GM19463 (cell line): ENCODE measurements at regions not wholly inside any gene's neighbourhood (a gene's known extent, or its start where the extent isn't known, plus 50 kb on each side); places are given as distances from the start of the nearest gene placed in this dataset.
"Not testable (repeated sequence)": the region's sequence is repeated elsewhere in the genome, so short reads cannot be mapped to it uniquely, and the experiment has no call there.

Source experiments
- ATAC-seq: cut with Tn5 transposase; IDR thresholded peaks from one replicate; pipeline ENCODE4 v1.9.1; 2021; ENCODE audit warnings: mild to moderate bottlenecking, moderate library complexity; ENCODE audit not compliant: unreplicated experiment

- no peak for ATAC-seq
Observed at GRCh38 chr6:106749609-106750008, 120.2 kb downstream of the QRSL1 start.

- ATAC-seq: no peak
Observed at GRCh38 chr6:106748547-106749207, 119.3 kb downstream of the QRSL1 start.

DNA sequence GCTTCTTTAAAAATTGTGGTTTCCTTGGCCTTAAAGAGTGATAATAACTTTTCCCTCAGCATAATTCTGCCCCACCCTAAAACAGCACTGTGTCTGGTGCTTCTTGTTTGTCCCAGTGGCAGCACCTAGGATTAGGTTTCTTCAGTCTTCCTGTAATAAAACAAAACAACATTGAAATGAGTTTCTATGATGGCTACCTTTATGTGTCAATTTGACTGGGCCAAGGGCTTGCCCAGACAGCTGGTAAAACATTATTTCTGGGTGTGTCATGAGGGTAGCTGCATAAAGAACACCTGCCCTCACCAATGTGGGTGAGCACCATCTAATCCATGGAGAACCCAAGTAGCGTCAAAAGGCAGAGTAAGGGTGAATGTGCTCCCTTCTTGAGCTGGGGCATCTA lies 117.8 kb downstream of the QRSL1 start:
- no peak for ATAC-seq

DNA sequence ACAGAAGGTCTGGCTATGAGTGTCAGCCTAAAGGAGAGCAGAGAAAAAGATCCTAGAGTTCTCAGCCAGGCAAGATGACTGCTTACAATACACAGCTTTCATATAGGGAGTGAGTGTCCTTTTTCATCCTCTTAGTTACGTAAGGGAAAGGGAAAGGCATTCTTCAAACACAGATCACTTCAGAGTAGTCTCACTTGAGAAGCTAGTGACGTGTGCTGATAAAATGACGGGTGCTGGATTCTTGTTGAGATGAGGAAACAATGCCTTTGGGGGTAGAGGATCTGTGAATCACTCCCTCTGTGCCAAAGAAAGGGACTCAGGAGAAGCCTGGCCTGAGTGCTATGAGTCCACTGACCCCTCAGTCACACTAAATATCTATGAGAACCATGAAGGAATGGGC lies 117.3 kb downstream of the QRSL1 start:
- no peak for ATAC-seq

DNA sequence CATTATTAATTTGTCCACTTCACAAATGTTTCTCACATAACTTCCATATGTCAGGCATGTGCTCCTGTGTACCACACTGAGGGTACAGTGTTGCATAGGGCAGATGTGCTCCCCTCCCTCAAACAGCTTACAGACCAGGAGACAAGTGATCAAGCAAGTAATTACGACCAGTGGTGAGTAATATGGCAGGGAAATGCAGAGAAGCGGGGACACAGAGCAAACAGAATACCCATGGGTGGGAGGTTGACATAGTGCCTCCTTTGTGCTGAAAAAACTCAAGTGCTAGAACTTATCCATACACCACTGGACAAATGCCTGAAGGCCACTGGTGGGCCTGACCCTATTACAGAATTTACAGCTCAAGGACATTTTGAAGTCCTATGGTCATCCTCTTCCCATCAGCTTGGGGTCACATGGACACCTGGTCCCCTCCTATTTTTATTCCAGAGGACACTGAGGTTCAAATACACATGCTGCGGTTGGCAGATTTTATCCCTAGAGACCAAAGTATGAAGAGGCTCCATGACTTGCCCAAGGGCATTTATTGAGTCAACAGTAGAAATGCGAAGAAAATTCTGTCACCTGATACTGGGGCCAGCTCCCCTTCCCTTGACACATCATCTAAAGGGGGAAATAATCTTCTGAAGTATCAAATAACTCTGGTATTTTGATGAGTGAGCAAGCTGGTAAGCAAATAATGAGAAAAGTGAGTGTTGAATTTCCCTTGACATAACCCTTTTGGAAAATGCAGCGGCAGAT lies 116.6 kb downstream of the QRSL1 start:
- no peak for ATAC-seq

DNA sequence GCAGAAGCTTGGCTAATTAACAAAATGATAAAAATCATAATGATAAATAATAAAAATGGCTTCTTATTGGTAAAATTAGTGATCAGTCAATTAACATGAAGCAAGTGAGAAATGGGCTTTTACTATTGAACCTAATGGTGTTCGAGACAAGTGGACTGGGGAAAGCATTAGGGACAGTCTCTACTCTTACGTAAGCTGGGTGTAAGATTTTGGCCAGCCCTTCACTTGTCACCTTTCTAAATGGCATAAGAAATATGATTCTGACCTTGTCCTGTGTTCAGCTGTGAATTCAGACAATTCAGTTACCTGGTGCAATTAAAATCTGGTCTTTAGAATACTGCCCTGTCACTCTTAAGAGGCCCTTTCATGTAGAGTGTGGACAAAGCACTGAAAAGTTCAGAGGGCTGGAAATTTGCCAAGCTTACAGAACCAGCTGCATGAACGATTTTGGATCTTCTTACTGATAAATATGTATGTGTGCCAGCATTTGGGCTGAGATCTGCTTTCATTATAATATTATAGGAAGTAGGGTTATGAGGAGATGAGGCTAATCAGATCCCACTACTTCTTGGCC lies 115.9 kb downstream of the QRSL1 start:
- ATAC-seq: no peak

- no peak for ATAC-seq
Observed at GRCh38 chr6:106744781-106745180, 115.4 kb downstream of the QRSL1 start.

DNA sequence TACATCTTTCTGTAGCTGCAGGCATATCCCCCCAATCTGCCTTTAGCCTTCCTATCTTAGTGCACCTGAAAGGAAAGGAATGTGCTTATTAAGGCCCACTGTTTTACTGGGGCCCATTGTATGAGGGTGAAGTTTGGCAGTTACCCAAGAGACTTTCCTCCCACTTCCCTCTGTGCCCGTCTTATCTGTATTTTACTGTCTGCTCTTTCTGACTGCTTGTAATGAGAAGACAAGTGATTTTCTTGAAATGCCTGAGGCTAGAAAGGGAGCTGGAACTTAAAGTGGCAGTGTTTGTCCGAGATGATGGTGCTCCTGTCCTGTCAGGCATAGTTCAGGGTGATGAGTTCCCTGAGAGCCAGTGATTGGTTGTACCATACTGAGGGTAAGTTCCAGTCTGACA lies 114.7 kb downstream of the QRSL1 start:
- ATAC-seq: not testable (repeated sequence)

DNA sequence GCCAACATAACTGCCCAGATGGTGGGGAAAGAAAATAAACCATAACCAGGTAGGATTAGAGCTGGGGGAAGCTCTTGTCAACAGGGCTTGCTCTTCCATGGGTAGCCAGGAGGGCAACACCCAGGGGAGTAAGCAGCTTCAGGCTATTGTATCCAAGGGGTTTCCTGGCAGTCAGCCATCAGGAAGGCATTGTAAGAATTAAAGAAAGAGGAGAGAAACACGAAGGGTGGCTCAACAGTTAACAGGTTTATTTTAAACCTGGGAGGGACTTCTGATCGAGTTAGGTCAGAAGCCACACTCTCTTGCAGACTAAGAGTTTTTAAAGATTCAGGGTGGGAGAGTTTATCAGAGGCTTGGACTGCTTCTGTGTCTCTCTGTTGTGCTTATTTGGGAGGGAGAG lies 114.2 kb downstream of the QRSL1 start:
- ATAC-seq: no peak

DNA sequence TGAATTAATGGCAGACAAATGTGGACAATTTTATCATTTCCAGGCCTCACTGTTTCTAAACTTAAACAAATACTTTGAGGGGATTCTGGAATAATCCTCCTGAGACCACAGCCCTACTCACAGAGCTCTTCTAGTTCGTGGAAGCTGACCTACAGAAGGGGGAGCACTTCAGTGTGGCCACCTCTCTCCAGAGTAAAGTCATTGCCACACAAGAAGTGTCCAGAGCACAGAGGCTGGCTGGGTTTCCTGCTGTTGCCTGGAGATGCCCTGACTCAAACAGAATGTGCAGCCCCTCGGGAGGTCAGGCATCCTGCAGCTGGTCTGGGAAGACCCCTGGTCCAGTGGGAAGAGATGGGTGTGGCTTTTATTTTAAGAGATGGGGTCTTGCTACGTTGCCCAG lies 110.9 kb downstream of the QRSL1 start:
- no peak for ATAC-seq

DNA sequence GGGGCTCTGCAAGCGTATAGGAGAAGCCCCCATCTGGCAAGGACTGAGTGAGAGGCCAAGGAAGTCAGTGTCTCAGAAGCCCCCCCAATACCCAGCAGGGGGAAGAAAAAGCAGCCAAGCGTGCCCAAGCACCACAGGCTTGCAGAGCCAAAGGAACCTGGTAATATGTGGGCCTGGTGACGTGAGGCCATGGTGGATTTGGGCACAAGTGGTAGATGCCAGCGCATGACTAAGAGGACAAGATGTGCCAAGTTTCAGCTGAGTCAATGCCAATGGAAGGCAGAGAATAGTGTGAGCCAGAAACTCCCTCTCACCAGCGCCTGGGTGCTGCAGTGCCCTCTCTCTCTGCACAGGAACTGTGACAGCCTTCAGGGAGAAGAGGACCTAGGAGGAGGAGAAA lies 110.0 kb downstream of the QRSL1 start:
- no peak for ATAC-seq

DNA sequence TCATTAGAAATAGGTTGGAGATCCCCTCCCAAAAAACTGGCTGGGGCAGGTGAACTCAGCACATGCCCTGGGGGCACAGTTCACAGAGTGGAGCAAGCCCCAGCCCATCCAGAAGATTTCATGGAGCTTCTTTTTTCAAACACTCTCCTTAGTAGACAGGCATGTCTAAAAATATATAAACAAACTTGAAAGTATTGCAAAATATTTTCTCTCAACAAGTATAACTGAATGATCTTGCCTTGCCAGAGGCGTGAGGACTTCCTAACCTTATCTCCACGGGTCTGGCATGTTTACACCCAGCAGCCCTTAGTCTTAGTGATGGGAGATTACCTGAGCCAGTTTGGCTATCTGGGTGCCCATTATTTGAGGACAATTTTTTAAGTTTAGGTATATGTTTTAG lies 107.1 kb downstream of the QRSL1 start:
- ATAC-seq: no peak

DNA sequence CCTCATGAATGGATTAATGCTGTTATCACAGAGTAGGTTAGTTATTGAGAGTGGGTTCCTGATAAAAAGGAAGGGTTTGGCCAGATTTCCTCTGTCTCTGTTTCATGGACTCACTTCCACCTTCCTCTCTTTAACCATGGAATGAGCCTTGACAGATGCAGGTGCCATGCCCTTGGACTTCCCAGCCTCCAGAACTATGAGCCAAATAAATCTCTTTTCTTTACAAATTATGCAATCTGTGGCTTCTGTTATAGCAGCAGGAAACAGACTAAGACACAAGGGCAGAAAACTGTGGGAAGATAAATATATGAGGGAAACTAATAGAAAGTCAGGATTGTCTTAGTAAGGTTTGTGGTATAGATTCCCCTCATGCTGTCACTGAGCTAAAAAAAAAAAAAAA lies 106.5 kb downstream of the QRSL1 start:
- ATAC-seq: no peak

DNA sequence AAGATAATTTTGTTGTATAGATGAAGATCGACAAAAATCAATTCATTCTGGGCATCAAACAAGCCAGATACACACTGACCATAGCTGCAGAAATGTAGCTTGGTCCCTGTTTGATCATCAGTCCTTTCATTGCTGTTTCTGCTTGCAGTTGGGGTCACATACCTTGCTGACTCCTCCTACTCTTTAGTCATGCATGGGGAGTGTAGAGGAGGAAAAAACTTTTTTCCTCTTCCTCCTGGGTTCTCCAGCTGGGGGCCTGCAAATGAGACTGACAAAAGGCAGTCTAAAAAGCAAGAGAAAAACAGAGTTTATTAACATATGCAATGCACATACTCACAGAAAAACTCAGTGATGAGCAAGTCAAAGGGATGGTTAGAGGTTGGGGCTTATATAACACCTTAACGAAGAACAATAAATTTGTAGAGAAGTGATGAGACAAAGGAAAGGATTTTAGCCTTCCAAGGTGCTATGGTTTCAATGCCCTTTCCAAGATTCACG lies 105.8 kb downstream of the QRSL1 start:
- ATAC-seq: no peak

DNA sequence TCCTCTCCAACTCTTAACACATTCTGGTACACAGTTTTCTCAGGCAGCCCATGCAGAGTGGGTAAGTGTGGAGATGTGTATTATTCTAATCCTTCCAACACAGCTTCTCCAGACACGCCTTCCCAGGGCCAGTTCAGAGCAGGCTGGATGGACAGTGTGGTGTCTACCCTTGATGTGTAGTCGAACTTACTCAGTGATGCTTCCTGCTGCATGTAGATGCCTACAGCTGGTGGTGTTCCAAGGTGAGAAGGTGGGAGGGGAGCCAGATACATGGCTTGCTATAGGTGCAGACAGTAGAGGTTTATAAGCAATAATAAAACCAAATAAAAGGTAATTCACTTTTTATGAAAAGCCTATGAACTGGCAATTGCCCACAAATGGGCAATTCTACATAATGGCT lies 104.0 kb downstream of the QRSL1 start:
- ATAC-seq: no peak

- no peak for ATAC-seq
Observed at GRCh38 chr6:106732376-106732940, 103.1 kb downstream of the QRSL1 start.

- ATAC-seq: no peak
Observed at GRCh38 chr6:106731843-106732160, 102.4 kb downstream of the QRSL1 start.

- no peak for ATAC-seq
Observed at GRCh38 chr6:106731144-106731842, 101.9 kb downstream of the QRSL1 start.

GRCh38 chr6:106730718-106731117 lies 101.3 kb downstream of the QRSL1 start:
- ATAC-seq: no peak

GRCh38 chr6:106730264-106730663 lies 100.9 kb downstream of the QRSL1 start:
- no peak for ATAC-seq

DNA sequence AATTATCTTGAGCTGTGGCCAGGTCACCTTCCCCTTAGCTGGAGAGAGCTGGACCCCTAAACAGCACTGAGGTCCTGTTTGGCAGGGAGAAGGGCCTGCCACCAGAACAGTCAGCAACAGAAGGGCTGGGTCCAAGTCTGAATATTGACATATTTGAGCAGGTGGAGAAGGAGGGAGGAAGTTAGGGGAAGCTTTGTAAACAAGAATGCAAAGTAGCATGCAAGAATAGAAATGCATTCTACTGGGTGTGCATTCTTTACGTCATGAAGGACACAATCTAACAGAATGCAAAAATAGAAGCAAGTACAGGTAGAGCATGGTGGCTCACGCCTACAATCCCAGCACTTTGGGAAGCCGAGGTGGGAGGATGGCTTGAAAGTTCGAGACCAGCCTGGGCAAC lies 100.5 kb downstream of the QRSL1 start:
- ATAC-seq: no peak
